NT2/D1 (cell line): ENCODE measurements at regions not wholly inside any gene's neighbourhood (a gene's known extent, or its start where the extent isn't known, plus 50 kb on each side); places are given as distances from the start of the nearest gene placed in this dataset.

ENCODE experiments used
- SUZ12 ChIP-seq: IDR thresholded peaks from 2 replicates; pipeline ENCODE4 v1.6.1; 2011; ENCODE audit not compliant: insufficient read length, insufficient read depth; ENCODE audit errors: extremely low read depth
- ZNF274 ChIP-seq: IDR thresholded peaks from 2 replicates; pipeline ENCODE4 v1.6.1; 2011; ENCODE audit warnings: mild to moderate bottlenecking, low read depth, low read length

- TF ChIP-seq ZNF274: no peak
- no peak for TF ChIP-seq SUZ12
Measured at GRCh38 chr1:5157175-5157574, 502.8 kb downstream of the AJAP1 start.
